Activated naive CD4-positive, alpha-beta T cell treated with anti-CD3 and anti-CD28 coated beads, Interleukin-2, amount 50 U/mL, for 16 hours (primary cell): ENCODE measurements at regions not wholly inside any gene's neighbourhood (a gene's known extent, or its start where the extent isn't known, plus 50 kb on each side); places are given as distances from the start of the nearest gene placed in this dataset.
"Not testable (repeated sequence)": the region's sequence is repeated elsewhere in the genome, so short reads cannot be mapped to it uniquely, and the experiment has no call there.

Source experiments
- DNase-seq: peaks from one replicate; pipeline ENCODE4 v3.0.0-alpha.2; 2020

DNA sequence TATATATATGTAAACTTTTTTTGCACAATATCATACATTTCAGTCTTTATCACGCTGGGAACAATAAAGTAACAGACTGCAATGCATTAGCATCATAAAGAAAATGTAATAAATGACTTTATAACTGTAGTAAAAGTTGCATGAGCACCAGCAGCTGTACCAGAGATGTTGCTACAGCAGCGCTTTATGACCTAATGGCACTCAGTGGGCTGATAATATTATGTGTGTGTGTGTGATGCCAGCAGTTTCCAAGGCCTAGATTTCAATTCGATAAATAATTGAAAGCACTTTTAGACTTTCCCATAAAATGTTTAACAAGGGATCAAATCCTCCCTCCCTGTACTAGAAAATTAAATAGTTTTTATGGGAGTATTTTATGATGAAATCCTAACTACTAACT is 367.6 kb upstream of the AGA start:
- no peak for DNase-seq

DNA sequence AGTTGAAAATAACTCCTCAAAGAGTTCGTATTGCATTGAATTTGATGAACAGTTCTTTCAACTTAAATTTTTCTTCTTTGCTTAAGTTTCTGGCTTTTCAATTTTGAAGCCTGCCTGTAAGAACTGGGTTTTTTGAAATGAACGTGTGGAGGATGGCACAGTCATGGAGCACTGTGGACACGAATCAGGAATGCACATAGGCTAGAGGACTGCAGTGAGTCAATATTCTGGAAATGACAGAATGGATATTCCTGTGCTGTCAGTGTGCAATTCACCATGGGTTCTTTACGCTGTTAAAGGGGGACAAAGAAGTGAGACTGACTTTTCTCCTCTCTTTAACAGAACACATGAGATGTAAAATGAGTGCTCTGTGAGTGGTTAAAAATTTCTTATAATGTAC is 368.0 kb upstream of the AGA start:
- DNase-seq: no peak

DNA sequence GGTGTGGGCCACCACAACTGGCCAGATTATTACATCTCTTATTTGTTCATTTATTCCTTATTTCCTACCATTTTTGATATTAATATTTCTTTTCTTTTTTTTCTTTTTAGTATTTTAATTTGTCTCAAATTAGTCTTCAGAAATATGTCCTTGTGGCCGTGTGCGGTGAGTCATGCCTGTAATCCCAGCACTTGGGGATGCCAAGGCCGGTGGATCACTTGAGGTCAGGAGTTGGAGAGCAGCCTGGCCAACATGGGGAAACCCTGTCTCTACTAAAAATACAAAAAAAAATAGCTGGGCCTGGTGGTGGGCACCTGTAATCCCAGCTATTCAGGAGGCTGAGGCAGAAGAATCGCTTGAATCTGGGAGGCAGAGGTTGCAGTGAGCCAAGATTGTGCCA is 376.2 kb upstream of the AGA start:
- not testable (repeated sequence) for DNase-seq

DNA sequence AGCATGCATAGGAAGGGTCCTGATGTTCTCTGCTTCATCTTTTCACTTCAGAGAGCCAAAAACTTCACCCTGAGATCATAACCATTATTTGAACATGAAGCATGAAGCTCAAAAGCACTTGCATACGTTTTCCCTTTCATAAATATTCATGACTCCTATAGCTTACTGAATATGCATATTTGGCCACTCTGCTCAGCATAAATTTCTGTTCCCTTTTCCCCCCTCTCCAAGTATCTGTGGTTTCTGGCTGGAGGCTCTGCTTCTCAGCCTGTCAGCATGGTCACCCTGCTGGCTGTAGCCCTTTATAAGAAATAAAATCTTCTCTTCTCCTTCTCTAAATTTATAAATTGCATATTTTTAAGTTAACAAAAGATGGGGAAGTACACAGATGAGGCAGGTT is 384.7 kb upstream of the AGA start:
- no peak for DNase-seq

DNA sequence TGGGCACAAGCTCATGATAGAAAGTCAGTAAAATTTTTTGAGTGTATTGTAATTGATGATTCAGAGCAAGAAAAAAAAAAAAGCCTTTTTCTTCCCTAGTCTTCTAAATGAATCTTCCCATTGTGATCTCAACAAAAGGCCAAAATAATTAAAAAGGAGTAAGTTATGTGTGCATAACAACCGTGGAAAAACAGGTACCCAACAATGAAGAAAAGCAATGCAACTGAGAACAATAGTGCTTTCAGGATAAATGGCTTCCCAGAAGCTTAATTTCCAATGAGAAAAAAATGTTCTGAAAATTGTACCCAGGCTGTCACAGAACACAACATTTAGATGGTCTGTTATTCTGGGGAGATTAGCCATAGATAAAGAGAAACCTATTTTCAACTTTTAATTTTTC is 399.0 kb upstream of the AGA start:
- no peak for DNase-seq

DNA sequence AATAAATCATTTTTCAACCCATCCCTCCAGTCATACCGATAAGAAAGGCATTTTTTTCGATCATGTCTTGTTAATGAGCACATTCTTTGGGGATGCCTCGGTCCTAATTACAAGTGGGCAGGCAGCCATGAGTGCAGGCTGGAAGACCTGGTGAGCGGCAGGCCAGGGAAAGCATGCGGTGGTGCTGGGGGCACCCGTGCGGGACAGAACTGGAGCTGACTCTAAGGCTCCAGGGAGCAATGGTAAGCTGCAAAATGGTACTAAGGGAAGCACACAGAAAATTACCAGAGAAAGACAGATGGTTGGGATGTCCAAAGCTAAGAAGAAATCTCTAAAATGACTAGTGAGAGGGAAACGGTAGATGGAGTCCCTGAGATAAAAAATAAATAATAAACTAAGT is 411.0 kb upstream of the AGA start:
- DNase-seq: no peak

DNA sequence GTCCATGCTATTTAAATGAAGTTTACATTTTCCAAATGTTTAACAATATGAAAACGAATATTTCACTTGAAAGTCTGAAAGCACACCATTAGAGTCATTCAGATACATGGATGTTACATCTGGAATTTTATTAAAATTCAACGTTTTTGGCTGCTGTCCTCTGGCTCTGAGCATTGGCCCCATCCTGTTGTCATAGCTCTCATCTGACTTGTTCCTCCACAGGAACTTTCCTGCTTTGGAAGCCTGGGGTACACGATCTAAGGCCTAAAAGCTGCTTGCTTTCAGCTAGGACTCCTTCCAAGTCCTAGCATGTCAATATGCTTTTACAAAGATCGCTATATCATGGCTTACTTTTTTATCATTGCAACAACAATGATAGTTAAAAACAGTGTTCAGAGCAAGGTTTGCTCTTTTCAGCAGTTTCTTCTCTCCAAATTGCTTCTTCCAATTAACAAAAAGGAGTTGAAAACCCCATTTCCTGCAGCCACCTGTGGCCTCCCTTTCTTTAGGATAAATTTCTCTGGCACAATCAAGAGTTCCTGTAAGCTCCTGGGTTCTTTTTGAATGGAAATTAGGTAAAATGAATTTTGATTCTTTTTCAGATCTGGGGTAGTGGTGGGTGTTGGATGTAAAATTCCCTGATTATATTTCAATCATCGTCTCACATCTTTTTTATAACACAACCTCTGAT is 413.4 kb upstream of the AGA start:
- DNase-seq: no peak

DNA sequence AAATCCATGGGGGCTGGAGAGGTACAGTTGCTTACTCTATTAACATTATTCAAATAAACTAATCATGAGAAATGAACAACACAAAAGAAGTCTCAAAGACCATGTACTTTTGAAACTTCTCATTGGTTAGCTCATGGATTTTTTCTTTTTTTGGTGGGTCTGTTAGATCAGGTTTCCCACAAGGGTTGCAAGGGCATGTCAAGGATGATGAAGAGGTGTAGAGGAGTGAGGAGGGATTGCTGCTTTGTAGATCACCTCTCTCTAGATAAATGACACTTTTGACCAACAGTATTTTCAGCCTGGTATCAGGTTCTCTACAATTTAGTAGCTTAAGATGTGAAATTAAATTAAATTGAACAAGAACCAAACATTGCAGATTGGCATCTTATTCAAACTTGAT is 417.9 kb upstream of the AGA start:
- DNase-seq: no peak

DNA sequence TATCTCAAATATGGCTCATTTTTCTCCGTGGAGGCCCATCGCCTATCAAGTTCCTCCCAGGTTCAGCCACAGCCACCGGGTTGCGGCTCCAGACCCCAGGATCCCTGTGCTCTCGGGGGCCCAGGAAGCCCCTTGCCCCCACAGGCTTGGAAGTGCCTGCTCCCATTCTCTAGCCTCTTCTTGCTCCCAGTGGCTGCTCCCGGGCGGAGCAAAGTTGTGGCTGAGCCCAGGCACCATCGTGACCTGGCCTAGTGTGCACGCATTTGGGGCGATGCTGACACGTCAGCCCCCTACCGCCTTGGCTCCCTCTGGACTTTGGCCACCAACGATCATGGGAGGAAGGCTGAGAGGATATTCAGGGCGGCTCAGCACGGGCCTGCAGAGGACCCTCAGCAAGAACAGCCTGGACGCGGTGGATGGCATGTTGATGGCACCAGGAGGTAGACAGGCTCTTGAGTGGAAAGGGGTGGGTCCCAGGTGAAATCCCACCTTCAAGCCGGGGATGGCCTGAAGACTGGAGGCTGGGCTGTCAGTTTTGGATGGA is 419.4 kb upstream of the AGA start:
- DNase-seq: no peak

DNA sequence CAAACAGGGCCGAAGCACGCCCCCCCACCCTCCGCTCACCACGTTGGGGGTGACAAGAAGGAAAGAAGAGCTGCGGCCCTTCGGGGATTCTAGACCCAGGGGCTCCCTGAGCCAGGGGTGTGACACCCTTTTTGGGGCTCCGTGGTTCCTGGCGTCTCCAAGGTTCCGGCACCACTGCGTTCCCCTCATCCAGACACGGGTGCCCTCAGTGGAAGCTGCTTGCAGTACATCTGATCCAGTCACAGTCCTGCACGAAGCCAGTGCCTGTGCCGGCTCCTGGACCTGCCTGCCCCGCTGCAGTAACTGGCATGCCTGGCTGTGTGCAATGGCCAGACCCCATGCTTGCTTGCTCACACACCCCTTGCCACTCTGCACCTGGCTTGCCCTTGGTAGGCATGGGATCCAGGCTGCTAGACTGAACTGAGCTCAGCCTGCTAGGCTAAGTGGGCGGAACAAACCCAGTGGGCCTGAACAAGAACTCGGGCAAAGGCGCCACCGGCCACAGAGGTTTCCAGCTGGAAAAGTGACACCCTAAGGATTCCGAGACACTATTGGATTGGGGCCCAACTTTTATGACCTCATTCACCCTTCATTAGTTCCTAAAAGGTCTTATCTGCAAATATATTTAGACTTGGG is 420.4 kb upstream of the AGA start:
- no peak for DNase-seq

DNA sequence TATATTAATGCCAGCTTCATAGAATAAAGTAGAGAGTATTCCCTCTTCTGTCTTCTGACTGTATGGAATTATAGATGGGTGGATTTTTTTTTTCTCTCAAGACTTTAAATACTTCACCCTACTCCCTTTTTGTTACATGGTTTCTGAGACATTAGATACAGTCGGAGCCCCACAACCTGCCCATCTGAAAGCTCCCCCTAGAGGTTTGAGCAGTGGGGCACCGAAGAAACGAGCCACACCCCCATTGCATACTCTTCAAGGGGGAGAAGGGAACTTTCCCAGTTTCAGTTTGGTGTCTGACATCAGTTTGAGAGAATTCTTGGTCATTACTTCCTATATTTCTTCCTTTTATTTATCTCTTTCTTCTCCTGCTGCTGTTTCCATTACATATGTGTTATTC is 437.6 kb upstream of the AGA start:
- no peak for DNase-seq

DNA sequence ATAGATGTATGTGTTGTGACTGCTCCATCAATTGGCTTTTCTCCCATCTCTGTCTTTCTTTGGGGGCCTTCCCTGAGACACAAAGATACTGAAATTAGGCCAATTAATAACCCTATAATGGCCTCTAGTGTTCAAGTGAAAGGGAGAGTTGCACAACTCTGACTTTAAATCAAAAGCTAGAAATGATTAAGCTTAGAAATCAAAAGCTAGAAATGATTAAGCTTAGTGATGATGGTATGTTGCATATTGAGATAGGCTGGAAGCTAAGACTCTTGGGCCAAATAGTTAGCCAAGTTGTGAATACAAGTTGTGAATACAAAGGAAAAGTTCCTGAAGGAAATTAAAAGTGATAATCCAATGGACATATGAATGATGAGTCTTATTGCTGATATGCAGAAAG is 452.9 kb upstream of the AGA start:
- DNase-seq: no peak

DNA sequence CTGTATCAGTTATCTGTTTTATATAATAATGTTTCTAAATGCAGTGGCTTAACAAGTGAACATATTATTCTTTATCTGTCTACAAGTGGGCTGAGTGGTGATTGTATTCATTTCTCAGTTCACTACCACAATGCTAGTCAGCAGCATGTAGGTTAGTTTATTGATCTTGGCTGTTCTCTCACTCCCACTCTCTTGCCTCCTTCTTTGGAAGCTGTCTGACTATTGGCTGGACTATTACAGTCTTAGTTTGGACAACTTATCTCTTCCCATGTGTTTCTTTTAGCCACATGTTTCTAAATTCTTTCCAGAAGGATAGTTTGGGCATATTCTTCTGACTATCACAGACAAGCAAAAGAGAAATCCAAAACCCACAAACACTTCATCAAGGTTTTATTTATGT is 459.5 kb upstream of the AGA start:
- no peak for DNase-seq

DNA sequence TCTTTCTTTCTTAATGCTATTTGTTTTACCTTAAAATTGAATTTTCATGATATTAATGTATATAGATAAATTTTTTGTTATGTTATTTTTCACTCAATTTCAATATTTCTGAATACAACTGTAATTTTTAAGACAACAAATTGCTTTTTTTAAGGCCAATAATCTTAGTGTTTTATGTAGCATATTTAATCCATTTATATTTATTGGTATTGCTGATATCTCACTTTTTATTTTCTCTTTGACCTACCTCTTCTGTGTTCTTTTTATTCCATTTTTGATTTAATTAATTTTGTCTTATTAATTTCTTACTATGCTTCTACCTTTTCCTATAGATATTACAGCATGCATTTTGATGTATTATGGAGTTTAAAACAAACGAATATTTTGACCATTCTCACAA is 460.1 kb upstream of the AGA start:
- no peak for DNase-seq

DNA sequence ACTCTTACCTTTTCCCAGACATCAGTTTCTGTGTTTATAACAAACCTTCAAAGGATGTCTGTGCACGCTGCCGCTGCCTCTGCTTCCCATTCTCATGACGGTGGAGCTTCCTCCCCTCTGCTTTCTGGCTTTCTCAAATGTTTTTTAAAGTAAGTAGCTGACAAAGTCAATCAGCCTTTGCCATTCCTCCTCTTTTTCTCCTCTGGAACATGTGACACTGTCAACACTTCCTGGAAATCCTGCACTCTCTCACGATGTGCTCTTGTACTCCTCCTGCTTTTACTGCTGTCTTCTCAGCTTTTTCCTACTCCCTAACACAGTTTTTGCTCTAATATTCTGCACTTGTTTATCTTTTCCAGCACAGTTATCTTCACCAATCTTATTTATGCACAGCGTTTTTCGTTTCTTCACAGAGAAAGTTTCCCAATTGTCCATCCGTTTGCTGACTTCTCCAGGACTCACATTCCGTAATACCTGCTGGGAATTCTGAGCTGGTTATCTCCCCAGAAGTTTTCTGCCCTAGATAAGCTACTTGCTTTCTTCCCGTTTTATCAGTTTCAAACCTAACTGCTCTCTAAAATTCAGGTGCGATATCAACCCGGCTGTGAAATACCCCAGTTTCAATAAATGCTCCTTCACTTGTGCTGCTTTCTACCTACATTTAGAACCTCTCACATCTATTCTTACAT is 465.6 kb upstream of the AGA start:
- no peak for DNase-seq

DNA sequence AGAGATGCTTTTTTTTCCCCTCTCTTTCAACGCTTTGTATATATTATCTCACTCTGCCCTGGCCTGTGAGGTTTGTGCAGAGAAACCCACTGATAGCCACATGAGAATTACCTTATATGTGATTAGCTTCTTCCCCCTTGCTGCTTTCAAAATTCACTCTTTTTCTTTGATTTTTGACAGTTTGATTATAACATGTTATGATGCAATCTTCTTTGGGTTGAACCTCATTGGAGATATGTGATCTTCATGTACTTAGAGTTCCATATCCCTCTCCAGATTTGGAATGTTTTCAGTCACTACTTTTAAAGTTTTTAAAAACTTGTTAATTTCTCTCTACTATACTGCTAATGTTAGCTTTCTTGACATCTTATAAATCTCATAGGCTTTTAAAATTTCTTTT is 479.5 kb upstream of the AGA start:
- DNase-seq: no peak

DNA sequence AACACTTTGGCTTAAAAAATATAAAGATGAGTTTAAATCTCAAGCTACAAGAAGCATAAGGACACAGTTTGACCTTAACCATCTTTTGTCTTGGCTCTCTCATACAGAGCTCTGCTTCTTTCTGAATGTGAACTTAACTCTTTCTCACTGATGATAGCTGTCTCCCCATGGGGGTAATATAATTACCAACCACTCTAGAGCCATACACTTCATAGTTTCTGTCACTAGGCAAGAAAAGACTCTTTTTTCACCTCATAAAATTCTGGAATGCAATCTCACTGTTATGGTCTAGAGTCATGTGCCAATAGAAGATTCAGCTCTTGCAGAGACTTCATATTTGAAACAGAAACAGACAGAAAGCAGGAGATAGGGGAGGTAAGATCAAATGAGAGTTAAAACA is 481.7 kb upstream of the AGA start:
- no peak for DNase-seq

DNA sequence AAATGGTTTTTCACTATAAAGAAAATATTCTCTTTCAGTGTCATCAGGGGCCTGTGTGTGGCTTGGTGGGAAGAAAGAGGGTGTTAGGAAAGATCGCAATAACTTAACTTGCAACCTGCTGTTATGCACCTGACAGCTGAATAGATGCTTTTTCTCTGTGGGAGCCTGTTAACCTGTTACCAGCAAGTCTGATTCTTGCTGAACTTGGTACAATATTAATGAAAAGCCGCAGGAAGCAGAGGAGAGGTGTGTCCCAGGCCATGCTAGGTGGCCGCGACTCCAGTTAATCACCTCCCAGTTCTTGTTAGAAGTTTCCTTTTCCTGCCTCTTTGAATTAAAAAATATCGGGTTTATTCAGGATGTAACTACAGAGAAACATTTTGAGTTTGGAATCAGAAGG is 494.8 kb upstream of the AGA start:
- DNase-seq: no peak

DNA sequence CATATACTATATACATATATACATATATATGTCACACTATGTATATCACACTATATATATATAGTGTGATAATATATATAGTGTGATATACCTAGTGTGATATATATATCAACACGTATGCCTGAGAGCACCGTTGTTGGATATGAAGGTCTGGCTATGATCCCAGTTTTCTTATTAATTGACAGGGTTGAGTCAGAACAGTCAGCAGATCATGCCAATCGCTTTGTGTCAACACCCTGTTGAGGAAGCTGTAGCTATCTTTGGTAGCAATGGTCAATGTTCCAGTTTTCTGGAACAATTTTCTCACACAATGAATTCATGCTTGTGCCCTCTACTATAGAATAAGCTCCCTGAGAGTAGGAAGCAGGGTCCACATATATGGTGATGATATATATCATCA is 496.0 kb upstream of the AGA start:
- no peak for DNase-seq

DNA sequence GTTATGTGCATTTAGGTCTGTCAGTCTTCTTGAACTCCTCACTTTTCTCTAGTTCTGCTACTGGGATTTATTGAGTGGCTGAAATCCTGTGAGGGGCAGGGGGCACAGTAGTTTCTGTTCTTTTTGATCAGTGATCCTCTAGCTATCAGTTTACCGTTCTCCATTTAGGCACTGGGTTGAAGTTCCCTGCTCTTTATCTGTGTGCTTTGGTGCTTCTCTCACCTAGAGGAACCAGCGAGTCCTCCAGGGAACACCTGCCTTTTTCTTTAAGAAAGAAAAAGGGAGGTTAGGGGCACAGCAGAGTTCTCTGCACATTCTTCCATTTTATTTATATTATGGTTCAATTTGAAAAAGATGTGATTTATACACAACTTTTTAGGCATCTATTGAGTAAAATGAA is 503.0 kb upstream of the AGA start:
- DNase-seq: no peak

DNA sequence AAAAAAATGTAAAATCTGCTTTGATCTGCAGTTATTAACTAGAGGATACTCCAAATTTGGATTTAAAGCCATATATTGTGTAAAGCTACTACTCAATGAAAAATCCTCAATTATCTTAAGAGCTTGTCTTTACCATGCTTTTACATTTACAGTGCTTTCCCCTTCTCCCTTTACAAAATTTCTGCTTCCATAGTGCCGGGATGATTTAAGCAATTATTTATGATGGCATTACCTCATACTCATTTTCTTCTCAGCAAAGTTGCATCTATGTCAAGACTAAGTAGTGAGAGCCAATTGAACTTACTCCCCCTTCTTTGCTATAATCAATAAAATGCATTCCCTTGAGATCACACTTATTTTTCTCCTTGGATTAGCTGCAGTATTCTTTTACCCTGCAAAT is 505.4 kb upstream of the AGA start:
- DNase-seq: no peak

DNA sequence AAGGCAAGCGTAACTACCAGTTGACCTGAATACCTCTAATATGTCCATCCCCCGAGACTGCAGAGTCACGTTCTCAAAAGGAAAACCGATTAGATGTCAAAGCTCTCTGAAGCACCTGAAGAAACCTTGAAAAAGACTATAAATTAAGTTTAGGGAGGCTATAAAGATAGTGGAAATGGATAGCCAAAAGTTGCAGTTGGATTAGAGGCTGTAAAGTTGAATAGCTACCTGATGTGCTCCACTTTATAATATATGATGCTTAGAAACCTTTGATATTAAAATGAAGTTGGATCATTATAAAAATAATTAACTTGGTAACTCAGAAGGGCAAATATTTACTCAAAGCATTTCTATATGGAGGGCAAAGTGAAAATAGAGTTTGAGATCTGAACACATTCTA is 506.6 kb upstream of the AGA start:
- DNase-seq: no peak

DNA sequence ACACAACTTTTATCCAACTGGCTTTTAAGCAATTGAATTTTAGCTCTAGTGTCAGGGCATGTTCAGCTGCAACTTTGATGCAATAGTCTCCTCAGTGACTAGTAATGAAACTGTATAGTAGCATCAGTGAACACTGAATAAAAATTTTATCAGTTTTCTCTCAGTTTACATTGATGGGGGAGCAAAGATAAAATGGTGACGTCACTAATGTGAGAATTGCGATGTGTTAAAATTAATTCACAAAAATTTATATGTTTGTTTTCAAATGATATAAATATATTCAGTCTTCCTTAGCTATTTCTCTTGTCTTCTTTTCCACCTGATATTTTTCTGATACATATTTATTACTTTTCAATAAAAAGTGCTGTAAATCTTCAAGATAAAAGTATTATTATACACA is 508.8 kb upstream of the AGA start:
- DNase-seq: no peak

DNA sequence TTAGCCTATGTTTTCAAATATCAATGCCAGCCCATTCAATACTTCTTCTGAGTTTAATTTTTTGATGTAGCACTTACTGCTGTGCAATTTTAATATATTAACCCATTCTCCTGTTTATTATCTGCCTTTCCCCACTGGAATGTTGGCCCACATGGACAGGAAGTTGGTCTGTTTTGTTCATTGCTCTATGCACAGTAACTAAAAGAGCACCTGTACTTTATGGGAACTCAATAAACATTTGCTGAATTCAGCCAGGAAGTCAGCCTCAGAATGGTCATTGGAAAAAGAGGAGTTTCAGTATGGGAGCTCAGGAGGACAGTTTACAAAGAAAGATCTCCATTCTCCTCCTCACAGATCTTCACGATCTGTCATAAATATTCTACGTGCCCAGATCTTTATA is 510.5 kb upstream of the AGA start:
- no peak for DNase-seq
